Psoas muscle (tissue), 7 donors: ENCODE measurements at regions not wholly inside any gene's neighbourhood (a gene's known extent, or its start where the extent isn't known, plus 50 kb on each side); places are given as distances from the start of the nearest gene placed in this dataset.

ENCODE experiments used
- ATAC-seq, 4 donors: fragments of 200-7000 bp; cut with Tn5 transposase; one replicate each; pipeline ENCODE4 v1.9.1; 2020; ENCODE audit warnings: moderate library complexity in 3 of 4, mild to moderate bottlenecking in 2 of 4
- DNase-seq, 2 donors: peaks; one replicate each; pipeline ENCODE4 v3.0.0-alpha.2; 2020
- H3K27ac ChIP-seq: fragments of 200-600 bp; one replicate; pipeline ENCODE4 v1.8.0; 2022
- H3K27me3 ChIP-seq, 3 donors: fragments of 200-600 bp in 1 of 3; one replicate each; pipeline versions ENCODE4 v1.6.1 to v1.8.0; 2013 to 2022; ENCODE audit warnings: low read length in 2 of 3, mild to moderate bottlenecking in 2 of 3, moderate library complexity in 1 of 3; ENCODE audit not compliant: insufficient read depth in 3 of 3
- H3K36me3 ChIP-seq, 2 donors: fragments of 200-600 bp in 1 of 2; one replicate each; pipeline versions ENCODE4 v1.6.1 to v1.8.0; 2013 to 2022; ENCODE audit warnings: low read depth in 1 of 2, mild to moderate bottlenecking in 1 of 2, moderate library complexity in 1 of 2; ENCODE audit not compliant: insufficient read depth in 1 of 2
- H3K4me1 ChIP-seq: fragments of 200-600 bp; one replicate; pipeline ENCODE4 v1.8.0; 2022
- H3K4me3 ChIP-seq: fragments of 200-600 bp; one replicate; pipeline ENCODE4 v1.8.0; 2022; ENCODE audit warnings: mild to moderate bottlenecking
- H3K9me3 ChIP-seq: fragments of 200-600 bp; one replicate; pipeline ENCODE4 v1.8.0; 2022
- CTCF ChIP-seq: fragments of 200-600 bp; IDR thresholded peaks from one replicate; pipeline ENCODE4 v1.8.0; 2022; ENCODE audit warnings: antibody characterized with exemption
- WGBS, 3 donors: extraction: QIAGEN DNeasy Blood & Tissue Kit; methylation state at CpG; one replicate each; pipeline versions ENCODE4 v1.1.6 to v1.1.7; 2013; 5-methylcytosine and 5-hydroxymethylcytosine counted together
- intact Hi-C, 2 donors: fragments of 100-400 bp; cut with DNase I; formaldehyde crosslinking; loops; one replicate each; pipeline versions ENCODE4 v1.11.0 to v1.14.2; 2022
- donor health status: healthy with polysubstance abuse.
- donor health status: DM: no; HTN: no; CAD: no; lungs with moderate emphysema.
- donor health status: Bipolar disorder and iron deficiency.
- donor health status: healthy.
- donor health status: DM: yes; HTN: yes; CAD: no.
- donor health status: DM: no; HTN: no; CAD: no.
- donor health status: DM: yes; HTN: yes; CAD: no.

- H3K9me3 ChIP-seq = no peaks in the 10 kb centered on the region
- DNase-seq = no peak
- H3K27ac ChIP-seq = no peak overlapping the region
- intact Hi-C loops = no loop called here
- H3K36me3 ChIP-seq = no peaks in the 10 kb centered on the region
- no peaks in the 10 kb centered on the region for H3K4me1 ChIP-seq
- no peak overlapping the region for H3K4me3 ChIP-seq
- TF ChIP-seq CTCF = no peak
- 71 to 87% (median 84%) methylated on average over 4 of the region's 4 CpGs for WGBS, 3 donors
- no peaks in the 10 kb centered on the region for H3K27me3 ChIP-seq
- ATAC-seq = no peak
These were observed 133.9 kb upstream of the SOX4 start for GRCh38 chr6:21459641-21460040.

GRCh38 chr6:21461844-21462518 lies 131.6 kb upstream of the SOX4 start:
- Histone ChIP-seq H3K27me3 (no peaks in the 10 kb centered on the region), H3K36me3 (no peaks in the 10 kb centered on the region), H3K9me3 (no peaks in the 10 kb centered on the region), H3K27ac (no peak overlapping the region), H3K4me3 (no peak overlapping the region), H3K4me1 (no peaks in the 10 kb centered on the region)
- no peak for TF ChIP-seq CTCF
- ATAC-seq (no peak), DNase-seq (no peak)
- intact Hi-C loops = no loop called here

GRCh38 chr6:21462519-21462852 lies 131.1 kb upstream of the SOX4 start:
- H3K4me3 ChIP-seq = no peak overlapping the region
- no peaks in the 10 kb centered on the region for H3K36me3 ChIP-seq
- H3K27me3 ChIP-seq = no peaks in the 10 kb centered on the region
- no peak for ATAC-seq
- no peak for DNase-seq
- H3K4me1 ChIP-seq = no peaks in the 10 kb centered on the region
- WGBS, 3 donors = 96 to 100% (median 98%) methylated on average over 2 of the region's 2 CpGs
- H3K9me3 ChIP-seq = no peaks in the 10 kb centered on the region
- intact Hi-C loops = no loop called here
- no peak for TF ChIP-seq CTCF
- no peak overlapping the region for H3K27ac ChIP-seq

- H3K4me3 ChIP-seq = no peak overlapping the region
- ATAC-seq = no peak
- intact Hi-C loops = no loop called here
- no peak overlapping the region for H3K27ac ChIP-seq
- H3K4me1 ChIP-seq = no peaks in the 10 kb centered on the region
- WGBS, 3 donors = 93 to 97% (median 95%) methylated on average over 8 of the region's 8 CpGs
- no peak for DNase-seq
- H3K9me3 ChIP-seq = no peaks in the 10 kb centered on the region
- H3K27me3 ChIP-seq = no peaks in the 10 kb centered on the region
- no peak for TF ChIP-seq CTCF
- H3K36me3 ChIP-seq = no peaks in the 10 kb centered on the region
These were observed 126.5 kb upstream of the SOX4 start for GRCh38 chr6:21467091-21467490.

- Histone ChIP-seq H3K4me3 (no peak overlapping the region), H3K9me3 (no peaks in the 10 kb centered on the region), H3K36me3 (no peaks in the 10 kb centered on the region), H3K27ac (no peak overlapping the region), H3K27me3 (no peaks in the 10 kb centered on the region), H3K4me1 (no peaks in the 10 kb centered on the region)
- intact Hi-C loops = no loop called here
- no peak for TF ChIP-seq CTCF
- DNase-seq (no peak), ATAC-seq (no peak)
- 58 to 75% (median 64%) methylated on average over 1 of the region's 1 CpG for WGBS, 3 donors
These were observed 125.1 kb upstream of the SOX4 start for GRCh38 chr6:21468461-21468860.
